Activated CD4-positive, CD25-positive, alpha-beta regulatory T cell treated with anti-CD3 and anti-CD28 coated beads, Interleukin-2, amount 50 U/mL, for 16 hours (primary cell): ENCODE measurements at regions not wholly inside any gene's neighbourhood (a gene's known extent, or its start where the extent isn't known, plus 50 kb on each side); places are given as distances from the start of the nearest gene placed in this dataset.

Source experiments
- DNase-seq: peaks from one replicate; pipeline ENCODE4 v3.0.0-alpha.2; 2020; ENCODE audit warnings: low read depth, low spot score

DNA sequence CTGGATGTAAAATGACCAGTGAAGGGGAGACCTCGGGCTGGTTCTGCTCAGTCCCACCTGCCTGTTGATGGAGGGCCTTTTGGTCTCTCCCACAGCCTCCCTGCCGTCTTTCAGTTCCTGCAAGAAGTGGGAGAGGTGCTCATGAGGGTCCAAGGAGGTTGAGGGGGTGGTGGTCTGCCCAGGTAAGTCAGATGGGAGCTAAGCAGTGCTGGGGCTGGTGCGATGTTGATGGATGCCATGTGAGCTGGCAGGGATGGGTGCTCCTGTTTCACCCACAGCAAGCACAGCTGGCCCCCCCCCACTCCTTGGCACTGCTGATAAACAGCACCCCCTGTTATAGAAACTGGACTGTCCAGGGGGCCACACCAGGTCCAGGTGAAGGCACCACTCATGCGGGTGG is 145.6 kb downstream of the NSG2 start:
- no peak for DNase-seq

DNA sequence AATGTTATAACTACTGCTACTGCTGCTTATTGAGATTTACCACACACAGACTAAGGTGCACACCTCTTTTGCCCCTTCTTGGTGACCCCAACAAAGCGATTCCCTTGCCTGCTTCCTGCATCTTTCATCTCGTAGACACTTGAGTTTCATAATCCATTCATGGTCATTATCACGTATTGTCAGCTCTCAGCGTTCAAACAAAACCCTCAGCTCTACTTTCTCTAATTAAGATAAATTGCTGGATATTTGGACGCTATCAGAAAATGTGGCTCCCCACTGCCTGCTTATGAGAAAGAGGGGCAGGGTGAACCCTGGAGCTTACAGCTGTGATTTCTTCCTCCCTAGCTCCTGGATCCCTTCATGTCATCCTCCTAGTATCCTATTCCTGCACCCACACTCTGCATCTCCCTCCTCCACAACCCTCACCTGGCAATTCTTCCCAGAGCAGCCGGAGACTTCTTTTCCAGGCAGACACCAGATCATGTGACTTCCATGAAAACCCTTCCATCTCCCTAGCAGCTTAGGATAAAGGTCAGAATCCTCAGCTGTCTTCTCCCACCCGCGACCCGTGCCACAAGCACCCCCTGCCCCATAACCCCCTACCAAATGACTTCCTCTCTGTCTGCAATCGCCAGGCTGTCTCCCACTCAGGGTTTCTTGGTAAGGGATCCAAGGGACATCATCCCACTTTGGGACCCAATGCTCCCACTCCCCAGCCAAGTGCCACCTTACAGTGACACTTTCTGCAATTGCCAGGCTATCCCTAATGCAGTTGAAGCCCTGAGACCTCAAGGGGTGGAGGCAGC is 146.5 kb downstream of the NSG2 start:
- no peak for DNase-seq

DNA sequence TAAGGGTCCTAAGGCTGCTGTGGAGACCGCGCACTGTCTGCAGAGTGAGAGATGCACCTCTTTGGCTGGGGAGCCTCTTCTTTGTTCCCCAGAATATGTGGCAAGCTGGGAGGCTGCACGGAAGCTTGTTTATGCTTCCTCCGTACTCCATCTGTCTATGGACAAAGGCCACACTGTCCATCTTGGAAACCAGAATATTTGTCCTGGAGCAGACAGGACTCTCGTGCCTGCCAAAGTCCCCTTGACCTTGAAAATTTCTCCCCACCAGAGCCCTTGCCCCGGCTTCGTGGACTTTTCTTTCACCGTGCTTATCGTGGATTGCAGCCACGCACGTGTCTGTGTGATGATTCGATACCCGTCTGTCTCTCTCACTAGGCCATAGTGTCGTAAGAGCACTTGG is 147.4 kb downstream of the NSG2 start:
- DNase-seq = no peak

DNA sequence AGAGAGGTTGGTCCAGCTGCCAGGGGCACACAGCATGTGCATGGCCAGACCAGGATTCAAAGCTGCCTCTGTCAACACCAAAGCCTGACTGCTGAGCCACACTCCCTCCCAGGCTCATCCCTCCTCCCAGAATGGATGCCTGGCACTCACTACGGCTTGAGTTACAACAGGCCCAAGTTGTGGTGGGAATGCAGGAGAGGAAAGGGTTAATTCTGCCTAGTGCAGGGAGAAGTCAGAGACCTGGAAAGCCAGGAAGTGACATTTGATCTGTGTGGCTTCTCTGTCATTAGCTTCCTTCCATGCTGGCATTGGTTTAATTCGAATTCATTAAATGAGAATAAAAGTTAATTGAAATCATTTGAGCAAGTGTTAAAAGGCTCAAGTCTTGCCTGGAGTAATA is 150.0 kb downstream of the NSG2 start:
- no peak for DNase-seq

DNA sequence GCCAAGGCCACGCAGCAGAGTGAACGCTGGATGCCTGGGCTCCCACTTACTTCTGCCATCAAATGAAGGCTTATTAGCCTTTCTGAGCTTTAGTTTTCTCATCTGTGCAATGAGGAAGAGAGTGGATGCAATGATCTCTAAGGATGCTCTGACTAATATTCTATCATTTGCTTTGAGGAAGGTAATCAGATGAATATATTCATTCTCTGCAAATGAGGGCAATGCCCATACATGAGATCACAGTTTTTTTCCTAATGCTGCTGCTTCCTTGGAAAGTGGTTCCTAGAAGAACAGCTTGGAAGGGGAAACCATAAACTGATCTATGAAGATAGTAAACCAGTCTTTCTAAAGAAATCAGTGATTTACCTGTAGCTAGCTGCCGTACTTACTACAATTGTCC is 152.4 kb downstream of the NSG2 start:
- DNase-seq = no peak

DNA sequence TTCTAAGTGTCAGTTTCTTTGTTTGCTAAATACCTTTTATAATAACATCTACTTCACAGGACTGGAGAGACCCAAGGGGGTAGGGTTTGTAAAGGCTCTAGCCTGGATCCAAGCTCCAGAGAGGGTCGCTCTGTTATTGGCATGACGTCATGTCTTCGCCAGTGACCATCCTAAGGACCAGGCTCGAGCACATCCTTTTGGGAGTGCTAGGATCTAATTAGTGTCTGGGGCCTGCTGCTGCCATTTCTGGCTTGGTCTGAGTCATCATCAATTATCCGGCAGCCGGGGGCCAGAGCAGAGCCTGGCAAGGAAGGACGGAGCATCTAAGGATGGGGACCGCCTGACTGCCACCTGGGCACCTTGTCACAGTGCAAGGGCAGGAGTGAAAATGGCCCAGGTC is 153.0 kb downstream of the NSG2 start:
- DNase-seq = no peak

DNA sequence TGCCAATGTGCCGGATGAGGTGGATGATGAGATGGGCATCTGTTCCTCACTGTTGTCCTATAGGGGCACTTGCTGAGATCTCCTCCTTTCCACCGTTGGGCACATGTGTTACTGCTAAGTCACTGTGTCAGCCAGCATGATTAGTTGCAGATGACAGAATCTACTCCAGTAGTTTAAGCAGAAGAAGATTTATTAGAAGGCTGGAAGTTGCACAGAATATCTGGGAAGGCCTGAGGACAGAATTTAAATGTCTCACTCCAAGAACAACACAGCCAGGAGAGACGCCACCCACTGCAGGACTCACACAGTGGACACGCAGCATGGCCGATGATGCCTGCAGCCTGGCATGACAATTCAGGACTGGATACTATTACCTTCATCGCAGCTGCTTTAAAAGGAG is 157.5 kb downstream of the NSG2 start:
- DNase-seq = no peak

DNA sequence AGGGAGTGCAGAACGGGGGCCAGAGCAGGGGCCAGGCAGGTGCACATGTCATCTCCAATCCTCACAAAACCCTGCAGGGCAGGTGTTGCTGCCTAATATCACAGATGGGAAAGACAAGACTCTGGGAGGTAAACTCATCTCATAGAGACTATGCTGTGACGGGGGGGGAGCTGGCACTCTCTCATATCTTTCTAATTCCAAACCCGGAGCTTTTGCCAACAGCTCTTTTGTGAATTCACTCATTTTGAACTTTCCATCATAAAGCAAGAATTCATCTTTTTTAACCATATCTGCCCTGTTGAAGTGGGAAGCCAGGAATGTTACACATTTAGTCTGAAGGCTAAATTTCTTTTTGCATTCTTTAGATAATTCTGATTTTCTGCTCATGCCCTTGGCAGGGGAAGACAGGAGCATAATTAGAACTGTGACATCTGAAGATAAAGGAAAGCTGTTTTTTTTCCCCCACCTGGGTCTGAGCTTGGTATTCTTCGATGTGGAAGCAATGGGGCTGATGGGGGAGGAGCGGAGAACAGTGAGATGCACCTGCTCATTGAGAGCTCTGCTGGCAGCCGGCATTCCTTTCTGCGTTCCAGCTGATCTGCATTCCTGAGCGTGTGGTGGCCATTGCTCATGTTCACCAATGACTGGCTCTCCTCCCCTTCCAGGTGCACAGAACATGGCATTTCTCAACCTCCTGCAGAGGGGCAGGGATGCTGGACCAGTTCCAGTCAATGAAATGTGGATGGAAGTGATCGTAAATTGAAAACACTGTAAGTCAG is 159.2 kb downstream of the NSG2 start:
- DNase-seq = no peak

DNA sequence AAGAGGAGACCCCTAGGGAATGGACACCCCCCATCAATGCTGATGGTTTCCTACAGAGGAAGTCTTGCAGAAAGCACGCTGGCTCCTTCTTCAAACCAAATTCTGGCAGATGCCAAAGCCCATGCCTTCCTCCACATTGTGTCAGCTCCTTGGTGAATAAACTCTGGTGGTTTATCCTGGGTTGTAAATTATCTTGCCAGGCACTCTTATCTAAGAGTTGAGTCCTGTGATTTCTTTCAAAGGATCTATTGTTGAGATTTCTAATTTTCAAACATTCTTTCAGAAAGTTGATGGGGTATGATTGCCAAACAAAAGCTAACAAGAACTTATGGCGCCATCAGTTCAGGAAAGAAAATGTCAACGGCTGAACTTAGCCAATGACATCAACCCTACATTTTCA is 160.4 kb downstream of the NSG2 start:
- DNase-seq = no peak

DNA sequence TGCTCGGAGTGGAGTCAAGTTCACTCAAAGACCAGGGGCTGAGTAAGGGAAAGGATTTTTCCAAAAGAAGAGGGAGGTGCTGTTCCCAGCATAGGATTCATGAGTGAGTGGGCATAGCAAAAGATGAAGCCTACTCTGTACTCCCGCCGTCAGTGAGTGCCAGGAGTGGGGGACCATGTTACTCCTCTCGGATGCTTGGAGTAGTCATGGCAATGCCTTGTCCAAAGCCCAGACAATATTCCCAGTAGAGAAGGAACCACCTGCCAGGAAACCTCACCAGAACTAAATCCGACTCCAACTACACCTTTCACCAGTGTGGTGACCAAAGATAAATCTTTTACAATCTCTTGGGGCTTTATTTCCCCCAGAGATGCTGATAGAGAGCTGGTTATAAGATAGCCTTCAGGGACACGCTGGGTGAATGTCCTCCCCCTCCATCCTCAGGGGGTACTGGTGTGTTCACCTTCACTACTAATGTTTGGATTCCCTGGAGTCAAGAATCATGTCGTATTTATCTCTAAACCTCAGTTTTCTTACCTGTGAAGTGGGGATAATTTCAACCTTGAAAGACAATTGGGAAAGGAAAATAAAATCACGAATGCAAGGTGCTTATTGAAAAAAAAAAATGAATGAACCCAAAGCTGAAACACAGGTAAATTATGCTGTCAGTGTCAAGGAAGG is 165.2 kb downstream of the NSG2 start:
- no peak for DNase-seq

DNA sequence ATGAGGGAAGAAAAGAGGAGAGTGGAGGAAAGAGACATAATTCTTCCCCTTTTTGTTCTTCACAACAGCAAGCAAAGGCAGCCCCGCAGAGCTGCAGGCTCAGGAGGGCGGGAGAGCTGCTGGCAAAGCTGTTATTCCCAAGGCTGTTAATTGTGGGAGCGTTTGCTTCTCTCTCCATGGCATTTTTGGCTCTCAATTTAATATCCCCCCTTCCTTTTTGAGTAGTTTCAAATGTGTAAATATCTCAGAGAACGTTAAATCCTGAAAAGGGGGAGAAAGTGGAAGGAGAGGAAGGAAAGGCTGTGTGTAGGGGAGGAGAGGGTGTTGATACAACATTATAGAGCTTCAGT is 165.7 kb downstream of the NSG2 start:
- DNase-seq = no peak

DNA sequence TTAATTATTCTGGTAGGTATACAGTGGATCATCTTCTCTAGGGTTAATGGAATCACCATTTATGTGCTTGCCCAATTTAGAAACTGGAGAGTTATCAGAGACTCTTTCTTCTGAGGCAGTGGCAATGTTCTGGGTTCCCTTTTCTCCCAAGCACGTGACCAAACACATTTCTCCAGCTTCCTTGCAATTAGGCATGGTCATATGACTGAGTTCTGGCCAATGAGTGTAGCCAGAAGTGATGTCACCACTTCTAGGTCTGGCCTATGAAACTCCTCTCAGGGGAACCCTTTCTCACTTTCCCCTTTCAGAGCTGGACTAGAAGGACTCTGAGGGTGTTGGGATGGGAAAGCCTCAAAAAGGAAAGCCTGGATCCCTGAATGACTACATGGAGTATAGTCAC is 172.0 kb downstream of the NSG2 start:
- no peak for DNase-seq

DNA sequence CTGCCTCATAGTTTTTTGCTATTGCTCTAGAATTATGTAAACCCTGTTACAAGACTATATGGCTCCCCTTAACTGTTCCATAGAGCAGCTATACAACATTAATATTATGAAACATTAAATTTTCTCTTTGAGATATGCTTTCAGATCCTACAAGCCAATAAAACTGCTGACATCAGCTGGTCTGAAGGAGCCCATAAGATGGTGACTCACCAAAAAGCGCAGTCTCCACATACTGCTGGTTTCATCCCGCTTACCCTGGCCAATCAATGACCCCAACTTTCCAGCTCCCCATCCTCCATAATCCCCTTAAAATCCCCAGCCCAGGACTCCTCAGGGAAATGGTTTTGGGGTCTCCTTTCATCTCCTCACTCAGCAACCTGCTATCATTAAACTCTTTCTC is 172.7 kb downstream of the NSG2 start:
- no peak for DNase-seq

DNA sequence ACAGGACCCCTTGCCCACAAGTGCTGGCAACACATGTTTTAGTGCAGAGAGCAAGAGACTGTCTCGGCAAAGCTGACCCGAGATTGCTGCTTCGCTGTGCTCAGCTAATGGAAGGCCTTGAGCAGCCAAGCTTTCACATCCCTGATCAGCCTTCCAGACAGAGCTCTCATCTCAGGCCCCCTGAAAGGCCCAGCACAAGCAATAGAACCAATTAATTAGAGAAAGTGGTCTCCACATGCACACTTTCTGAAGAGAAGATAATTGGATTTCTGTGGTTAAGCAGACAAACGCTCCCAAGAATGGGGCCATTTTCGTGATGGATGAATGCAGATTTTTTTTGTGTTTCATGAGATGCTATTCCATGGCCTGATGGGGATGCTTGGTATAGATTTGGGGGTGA is 174.9 kb downstream of the NSG2 start:
- no peak for DNase-seq

DNA sequence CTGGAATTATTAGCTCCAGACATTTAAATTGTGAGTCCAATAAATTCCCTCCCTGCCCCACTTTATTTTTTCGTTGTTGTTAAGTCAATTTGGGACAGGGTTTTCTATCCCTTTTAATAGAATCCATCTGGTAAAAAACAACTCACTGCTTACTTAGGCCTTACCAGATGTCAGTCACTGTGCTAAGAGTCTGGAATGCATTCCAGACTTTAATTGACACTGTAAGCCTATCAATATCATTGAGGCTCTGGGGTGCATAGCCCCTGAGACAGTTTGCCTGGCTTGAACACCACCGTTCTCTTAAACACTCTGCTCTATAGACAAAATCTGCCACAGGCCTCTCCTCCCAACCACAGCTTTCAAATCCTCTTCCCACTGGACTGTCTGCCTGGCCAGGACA is 175.9 kb downstream of the NSG2 start:
- DNase-seq = no peak

DNA sequence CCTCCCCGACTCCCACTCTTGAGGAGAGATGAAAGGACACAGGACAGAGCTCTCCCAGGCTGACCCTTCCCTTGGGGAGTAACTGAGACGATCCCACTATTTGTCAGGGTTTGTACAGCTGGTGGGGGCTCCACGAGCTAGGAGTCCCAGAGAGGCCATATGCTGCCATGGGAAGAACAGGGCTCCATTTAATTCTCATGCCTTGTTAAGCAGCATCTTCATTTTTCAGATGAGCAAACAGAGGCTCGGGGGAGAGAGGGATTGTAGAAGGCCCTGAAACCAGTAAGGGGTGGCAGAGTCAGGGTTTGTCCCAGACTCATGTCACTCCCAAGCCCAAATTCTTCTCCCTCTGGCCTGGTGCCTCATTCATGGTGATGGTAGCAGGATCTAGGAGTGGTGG is 176.4 kb downstream of the NSG2 start:
- DNase-seq = no peak

DNA sequence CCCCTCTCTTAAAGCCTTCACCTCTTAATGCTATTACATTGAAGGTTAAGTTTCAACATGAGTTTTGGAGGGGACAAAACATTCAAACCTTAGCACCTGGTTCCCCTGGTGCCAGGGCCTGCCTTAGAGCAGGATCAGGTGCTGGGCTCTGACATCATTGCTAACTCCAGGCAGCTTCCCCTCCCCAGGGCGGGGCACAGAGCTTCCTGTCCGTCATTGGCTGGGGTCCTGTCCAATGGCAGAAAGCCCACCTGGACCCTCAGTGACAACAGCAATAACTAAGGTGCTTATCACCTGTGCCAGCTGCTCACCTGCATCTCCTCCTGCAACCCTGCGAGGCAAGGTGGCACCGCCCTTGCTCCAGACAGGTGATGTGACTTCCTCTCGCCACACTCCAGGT is 177.4 kb downstream of the NSG2 start:
- DNase-seq = no peak

DNA sequence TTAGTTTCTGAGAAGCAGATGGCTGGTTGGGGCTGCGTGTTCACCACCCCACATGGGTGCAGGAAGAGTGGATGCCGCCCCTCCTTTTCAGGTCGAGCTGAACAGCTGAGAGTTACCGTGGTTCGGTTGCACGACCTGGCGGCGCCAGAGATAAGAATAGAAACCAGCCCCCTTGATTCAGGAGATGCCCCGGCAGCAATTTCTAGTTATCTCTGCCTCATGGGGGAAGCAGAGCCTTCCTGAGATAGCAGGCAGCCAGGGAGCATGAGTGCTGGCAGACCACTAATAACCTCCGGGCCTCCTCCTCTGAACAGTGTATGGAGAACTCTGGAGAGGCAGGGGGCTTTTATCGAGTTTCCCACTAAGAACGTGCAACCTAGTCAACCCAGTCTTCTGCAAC is 177.8 kb downstream of the NSG2 start:
- DNase-seq = no peak

DNA sequence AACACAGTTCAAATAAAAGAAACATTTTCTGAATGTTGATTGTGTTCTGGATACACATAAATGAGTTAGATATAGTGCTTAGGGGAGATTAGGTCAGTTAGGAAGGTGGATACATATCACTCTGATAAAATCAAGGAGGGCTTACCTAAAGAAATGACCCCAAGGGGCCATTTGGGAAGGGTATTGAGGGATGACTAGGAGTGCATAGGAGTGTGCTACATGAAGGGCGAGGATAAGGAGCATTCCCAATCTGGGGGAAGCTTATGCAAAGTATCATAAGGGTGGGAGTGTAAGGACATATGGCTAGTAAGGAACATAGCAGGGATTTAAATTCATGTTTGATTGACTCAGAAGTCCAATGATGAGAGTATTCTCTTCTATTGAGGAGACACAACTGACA is 183.6 kb downstream of the NSG2 start:
- DNase-seq = no peak

DNA sequence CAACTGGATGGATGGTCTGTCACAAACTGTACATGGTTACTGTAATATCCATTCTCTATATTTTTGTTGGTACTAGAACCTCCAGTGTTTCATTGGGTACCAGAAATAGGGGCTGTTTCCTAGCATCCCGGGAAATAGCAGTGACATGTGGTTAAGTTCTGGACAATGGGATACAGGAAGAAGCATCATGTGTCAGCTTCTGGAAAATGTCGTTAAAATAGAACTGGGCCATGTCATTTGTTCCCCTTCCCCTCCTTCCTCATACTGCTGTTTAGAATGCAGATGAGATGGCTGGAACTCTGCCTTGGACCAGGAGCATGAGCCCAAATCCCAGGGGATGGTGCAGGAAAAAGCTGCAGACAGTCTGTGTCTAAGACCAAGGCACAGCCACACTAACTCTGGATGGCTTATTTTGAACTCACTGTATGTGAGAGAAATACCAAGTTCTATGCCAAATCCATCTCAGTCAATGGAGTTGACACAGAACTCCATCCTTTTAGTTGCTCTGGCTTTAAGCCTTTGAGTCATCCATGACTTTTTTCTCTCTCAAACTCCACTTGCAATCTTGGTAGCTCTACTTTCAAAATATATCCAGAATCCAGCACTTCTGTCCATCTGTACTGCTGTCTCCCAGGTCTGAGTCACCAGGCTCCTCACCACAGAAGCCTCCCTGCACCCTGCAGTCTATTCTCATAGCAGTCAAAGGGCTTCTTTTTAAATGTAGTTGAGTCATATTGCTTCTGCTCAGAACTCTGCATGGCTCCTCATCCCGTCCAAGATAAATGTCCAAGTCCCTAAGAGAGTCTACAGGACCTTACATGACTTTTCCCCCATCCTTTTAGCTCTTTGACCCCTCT is 184.2 kb downstream of the NSG2 start:
- no peak for DNase-seq

DNA sequence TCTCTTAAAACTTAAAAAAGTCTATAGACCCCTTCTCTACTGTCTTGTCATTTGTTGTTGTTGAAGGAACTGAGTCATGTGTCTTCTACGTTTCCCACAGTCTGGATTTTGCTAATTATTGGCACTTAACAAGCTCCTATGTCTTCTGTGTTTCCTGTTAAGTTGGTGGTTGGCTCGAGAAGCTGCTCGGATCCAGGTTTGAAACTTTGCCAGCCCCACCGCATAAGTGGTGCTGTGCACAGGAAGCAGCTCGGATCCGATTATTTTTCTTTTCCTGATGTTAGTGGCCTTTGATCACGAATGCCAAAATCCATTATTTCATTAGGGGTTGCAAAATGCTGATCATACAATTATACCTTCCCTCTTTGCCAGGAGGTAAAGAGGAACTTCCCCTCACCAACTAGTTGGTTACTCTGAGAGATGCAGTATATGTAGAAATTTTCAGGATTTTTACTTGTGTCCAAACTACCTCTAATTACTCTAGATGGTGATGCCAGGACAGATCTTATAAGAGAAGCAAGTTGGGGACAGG is 186.5 kb downstream of the NSG2 start:
- DNase-seq = no peak

DNA sequence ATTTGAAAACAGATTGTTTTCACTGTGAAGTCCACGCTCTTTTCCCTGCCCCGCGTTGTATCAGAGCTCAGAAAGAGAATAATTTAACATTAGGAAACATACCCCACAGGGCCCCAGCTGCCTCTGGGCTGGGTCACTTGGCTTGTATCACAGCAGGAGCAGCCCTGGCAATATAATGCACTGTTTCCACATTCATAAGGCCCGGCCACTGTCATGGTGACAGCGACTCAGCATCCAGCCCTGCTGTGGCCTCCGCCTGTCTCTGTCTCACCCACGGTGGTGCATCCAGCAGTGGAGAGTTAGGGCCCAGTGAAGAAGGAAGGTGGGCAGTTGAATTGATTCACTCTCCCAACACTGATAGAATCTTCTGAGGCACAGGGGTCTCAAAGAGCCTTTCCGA is 188.9 kb downstream of the NSG2 start:
- DNase-seq = no peak
